Transverse colon (tissue), 4 donors: ENCODE measurements at regions not wholly inside any gene's neighbourhood (a gene's known extent, or its start where the extent isn't known, plus 50 kb on each side); places are given as distances from the start of the nearest gene placed in this dataset.

Experiments
- POLR2A ChIP-seq: fragments of 450-650 bp; IDR thresholded peaks from one replicate; pipeline ENCODE4 v1.6.1; 2016; ENCODE audit warnings: antibody characterized with exemption, mild to moderate bottlenecking, moderate library complexity
- POLR2AphosphoS5 ChIP-seq, 3 donors: sonication (generic); formaldehyde crosslinking; IDR thresholded peaks; one replicate each; pipeline ENCODE4 v1.6.1; 2016; ENCODE audit warnings: antibody characterized with exemption in 3 of 3
- TF ChIP-seq, protein P1 (sequence below), 5 experiments: fragments of 200-600 bp in 3 of 5; fragments of 450-650 bp in 2 of 5; sonication (generic) in 3 of 5; IDR thresholded peaks; 1 replicate in 2 of 5; 2 replicates in 3 of 5; pipeline ENCODE4 v1.5.1; 2016 to 2017; ENCODE audit warnings: antibody characterized with exemption in 5 of 5, inconsistent platforms in 3 of 5, mild to moderate bottlenecking in 2 of 5, moderate library complexity in 1 of 5

GRCh38 chrY:17184299-17184698 is 695.7 kb downstream of the CDY2B start:
- TF ChIP-seq, protein P1, sequence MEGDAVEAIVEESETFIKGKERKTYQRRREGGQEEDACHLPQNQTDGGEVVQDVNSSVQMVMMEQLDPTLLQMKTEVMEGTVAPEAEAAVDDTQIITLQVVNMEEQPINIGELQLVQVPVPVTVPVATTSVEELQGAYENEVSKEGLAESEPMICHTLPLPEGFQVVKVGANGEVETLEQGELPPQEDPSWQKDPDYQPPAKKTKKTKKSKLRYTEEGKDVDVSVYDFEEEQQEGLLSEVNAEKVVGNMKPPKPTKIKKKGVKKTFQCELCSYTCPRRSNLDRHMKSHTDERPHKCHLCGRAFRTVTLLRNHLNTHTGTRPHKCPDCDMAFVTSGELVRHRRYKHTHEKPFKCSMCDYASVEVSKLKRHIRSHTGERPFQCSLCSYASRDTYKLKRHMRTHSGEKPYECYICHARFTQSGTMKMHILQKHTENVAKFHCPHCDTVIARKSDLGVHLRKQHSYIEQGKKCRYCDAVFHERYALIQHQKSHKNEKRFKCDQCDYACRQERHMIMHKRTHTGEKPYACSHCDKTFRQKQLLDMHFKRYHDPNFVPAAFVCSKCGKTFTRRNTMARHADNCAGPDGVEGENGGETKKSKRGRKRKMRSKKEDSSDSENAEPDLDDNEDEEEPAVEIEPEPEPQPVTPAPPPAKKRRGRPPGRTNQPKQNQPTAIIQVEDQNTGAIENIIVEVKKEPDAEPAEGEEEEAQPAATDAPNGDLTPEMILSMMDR (IDR thresholded peaks at IDR 0.05) = no peak
- TF ChIP-seq POLR2A (no peak), POLR2AphosphoS5 (IDR thresholded peaks at IDR 0.05) (no peak)
